ENCODE measurements at regions not wholly inside any gene's neighbourhood (a gene's known extent, or its start where the extent isn't known, plus 50 kb on each side); places are given as distances from the start of the nearest gene placed in this dataset.
A peak's percentile ranks its signal among the peaks of the same experiment; 100 is the strongest.

DNA sequence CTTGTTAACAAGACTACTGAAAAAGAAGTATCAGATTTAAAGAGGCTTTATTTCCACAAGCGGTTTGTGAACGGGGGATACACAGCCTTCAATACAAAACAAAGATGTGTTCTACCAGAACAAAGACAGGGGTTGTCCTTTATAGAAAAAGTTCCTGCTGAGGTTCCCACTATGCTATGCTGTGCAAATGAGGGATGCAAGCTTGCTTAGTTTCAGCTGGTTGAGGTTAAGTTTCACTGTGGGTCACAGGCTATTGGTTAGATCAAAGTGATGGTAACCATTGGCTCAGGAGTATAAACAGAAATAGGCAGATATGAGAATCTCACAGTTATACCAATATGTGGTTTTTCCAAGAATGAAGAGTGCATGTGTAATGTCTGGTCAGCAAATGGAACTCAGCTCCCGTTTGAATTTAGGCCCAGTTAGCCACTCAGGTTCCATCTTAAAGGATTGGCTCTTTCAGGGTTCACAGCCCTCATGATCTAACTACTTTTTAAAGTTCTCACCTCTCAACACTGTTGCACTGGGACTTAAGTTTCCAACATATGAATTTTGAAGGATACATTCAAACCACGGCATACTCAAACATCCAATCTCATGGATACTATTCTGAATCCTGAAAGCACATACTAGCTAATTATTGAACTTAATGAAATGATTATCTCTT is 215.4 kb upstream of the DCN start:
- DNase-seq (ENCODE audit: low read depth in 2 of 2), result no peak

DNA sequence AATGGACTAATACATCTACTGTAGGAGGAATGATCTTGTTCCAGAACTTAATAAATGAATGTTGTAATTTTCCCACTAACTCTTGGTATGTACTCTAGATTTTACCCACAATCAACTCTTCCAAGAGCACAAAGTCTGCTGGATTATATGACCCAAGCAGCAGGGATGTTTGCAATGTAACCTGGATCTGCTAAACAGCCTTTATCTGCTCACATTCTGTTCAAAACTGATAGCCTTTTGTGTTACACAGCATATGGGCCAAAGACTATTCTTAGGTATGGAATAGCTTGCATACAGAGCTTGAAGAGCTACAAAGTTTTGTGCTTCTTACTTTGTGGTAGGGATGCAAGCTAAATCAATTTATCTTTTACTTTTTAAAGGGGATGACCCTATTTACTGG is 213.7 kb upstream of the DCN start:
- DNase-seq (ENCODE audit: low read depth in 2 of 2), result no peak

DNA sequence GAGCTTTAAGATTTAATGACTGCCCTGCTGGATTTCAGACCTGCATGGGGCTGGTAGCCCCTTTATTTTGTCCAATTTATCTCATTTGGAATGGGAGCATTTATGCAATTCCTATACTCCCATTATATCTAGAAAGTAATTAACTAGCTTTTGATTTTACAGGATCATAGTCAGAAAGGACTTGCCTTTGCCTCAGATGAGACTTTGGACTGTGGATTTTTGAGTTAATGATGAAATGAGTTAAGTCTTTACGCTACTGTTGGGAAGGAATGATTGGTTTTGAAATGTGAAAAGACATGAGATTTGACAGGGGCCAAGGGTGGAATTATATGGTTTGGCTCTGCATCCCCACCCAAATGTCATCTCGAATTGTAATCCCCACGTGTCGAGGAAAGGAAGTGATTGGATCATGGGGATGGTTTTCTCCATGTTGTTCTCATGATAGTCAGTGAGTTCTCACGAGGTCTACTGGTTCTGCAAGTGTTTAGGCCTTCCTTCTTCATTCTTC is 213.1 kb upstream of the DCN start:
- DNase-seq (ENCODE audit: low read depth in 2 of 2), result no peak

DNA sequence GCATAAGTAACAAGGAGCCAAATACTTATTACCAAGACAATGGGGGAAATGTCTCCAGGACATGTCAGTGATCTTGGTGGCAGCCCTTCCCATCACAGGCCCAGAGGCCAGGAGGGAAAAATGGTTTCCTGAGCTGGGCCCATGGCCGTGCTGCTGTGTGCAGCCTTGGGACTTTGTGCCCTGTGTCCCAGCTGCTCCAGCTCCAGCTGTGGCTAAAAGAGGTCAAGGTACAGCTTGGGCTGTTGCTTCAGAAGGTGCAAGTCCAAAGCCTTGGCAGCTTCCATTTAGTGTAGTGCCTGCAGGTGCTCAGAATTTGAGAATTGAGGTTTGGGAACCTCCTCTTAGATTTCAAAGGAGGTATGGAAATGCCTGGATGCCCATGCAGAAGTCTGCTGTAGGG is 212.3 kb upstream of the DCN start:
- no peak for DNase-seq (ENCODE audit: low read depth in 2 of 2)

DNA sequence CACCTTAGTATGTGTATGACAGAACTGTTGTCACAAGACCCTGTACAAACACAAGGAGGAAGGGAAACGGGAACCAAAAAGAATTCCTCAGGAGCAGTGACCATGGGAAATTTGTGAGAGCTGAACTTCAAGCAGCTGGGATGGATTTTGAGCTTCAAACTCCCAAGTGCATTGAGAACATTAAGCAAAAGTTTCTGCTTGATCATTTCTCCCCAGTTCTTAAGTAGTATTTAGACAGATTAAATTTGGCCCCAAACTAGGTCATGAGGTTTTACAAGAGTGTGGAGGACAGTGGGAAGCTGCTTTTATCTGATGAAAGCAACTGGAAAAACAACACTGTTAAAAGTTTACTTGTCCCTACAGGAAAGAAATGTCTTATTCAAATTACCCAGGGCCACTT is 206.0 kb upstream of the DCN start:
- DNase-seq (ENCODE audit: low read depth in 2 of 2), result no peak

DNA sequence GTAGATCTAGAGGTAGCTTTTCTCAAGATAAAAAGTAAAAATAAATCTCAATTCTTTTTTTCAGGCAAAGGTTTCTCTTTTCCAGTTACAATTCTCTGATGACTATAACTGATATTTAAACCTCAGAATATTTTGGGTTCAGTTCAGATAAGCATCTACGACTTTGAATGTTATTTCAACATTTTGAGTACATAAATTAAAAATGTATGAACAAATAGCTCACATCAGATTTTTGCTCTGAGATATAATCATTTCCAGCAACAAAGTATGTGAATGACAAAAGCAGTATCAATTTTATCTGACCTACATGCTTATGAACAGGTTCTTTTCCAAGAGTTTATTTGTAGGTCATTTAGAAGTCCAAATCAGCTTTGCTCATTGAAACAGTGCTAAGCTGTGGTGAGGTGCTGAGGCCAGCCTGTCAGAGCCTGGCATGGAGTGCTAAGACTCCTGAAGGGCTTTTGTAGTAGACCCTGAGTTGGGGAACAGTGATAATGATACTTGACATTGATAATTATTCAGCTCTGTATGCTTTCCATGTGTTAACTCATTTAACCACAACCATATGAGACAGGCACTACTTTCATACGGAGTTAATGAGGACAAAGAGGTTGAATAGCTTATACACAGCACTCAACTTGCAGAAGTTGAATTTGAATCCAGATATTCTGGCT is 205.0 kb upstream of the DCN start:
- no peak for DNase-seq (ENCODE audit: low read depth in 2 of 2)

DNA sequence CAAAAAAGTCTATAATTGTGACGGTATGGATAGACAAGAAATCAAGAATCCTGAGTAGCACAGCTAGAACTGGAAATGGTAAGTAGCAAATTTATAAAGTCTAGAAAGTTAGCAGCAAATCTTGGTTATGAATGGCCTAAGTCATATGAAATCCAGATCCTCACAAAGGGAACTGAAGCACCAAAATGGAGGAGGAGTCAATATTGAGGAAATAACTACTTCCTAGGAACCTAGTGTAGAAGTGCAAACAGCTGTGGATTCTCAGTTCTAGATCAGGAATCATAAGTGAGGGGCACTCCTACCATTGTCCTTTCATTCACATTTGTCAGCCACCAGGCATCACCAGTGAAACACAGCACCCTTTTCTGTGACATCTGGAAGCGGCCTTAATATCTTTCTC is 202.2 kb upstream of the DCN start:
- DNase-seq (ENCODE audit: low read depth in 2 of 2), result no peak

DNA sequence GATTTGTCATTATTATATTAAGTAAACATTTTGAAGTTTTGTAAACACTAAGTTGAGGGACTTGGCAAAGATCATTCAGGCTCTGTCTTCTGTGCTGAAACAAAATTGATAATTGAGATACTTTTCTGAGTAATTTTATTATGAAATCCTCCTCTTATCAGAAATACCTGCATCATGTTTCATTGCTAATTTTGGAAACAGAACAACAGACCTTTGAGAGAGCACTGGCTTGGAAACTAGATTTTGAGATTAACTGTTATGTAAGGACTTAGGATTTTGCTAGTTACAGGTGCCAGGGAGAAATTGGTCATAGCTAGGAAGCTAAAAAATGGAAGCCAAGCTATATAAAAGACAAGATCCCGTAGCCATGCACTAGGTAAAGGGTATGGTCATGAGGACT is 201.7 kb upstream of the DCN start:
- no peak for DNase-seq (ENCODE audit: low read depth in 2 of 2)

DNA sequence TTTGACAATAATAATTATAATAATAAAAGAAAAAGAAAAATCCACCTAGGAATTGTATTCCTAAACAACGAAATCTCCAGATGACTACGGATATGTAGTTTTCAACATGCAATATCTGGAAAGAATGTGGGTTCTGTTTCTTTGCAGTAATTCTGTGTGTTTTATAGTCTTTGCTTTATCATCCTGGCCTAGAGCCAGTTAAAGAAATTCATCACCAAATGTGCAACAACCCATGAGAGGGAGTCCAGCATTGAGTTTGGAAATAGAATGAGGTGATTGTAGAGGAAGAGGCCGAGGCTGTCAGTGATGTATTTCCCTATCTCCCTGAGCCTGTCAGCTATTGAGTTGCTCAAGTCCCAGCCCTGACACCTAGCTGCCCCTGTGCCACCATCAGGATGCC is 200.5 kb upstream of the DCN start:
- peak; percentile 33 for DNase-seq (ENCODE audit: low read depth in 2 of 2)

DNA sequence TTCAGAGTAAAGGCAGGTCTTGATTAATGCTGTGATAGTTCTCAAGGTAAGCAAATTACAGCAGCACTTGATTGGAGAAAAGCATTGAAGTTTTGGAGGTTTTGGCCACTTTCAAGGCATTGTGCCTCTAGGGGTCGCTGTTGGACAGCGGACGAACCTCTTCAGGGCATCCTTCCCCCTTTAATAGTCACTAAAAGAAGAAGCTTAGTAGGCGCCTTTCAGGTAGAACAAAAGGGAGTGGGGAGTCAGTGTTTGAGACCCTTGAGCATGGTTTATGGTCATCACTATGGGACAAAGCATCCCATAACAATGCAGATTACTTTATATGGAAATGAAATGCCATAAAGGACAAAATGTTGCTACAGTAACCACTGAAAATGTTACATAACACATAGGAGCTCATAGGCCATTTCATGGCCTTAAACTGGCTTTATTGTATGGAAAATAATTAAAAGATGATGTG is 199.5 kb upstream of the DCN start:
- peak; percentile 57 to 61 for DNase-seq (ENCODE audit: low read depth in 2 of 2)

DNA sequence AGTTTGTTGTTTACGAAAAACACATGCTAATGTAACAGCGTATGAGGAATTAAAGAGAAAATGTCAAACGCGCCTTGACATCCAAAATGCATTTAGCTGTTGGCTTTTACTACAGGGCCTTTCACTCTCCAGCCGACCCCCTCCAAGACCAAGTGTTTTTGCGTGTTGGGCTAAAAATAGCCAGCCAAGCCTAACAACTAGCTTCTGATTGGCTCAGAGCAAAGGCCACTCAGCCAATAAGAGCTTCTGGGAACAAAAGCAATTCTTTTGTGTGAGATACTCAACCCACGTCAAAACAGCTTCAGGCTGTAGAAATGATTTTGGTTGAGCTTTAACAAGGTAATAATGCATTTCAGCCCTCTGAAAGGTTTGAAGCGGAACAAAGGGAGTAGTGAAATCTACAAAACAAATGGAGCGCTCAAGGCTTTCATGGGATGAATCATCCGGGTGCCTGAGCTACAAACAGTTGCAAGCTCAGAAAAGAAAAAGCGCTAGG is 198.7 kb upstream of the DCN start:
- DNase-seq (ENCODE audit: low read depth in 2 of 2), result peak; percentile 74 to 78

DNA sequence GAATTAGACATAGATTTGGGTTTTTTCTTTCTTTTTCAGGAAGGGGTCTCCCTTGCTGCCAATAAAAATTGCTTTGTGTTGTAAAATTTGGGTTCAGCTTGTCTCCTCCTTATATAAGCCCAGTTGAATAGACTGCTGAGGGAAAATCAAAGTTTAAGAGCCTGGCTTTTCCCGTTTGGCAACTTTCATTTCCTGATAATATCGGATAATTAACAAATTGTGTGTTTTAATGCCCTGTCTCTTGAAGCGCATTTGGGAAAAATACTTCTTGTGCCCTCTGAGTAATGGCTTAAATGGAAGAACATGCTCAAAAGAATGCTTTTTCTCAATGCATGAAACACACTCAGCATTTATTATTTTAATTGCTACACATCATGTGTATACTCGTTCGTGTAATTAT is 198.0 kb upstream of the DCN start:
- DNase-seq (ENCODE audit: low read depth in 2 of 2), result no peak

DNA sequence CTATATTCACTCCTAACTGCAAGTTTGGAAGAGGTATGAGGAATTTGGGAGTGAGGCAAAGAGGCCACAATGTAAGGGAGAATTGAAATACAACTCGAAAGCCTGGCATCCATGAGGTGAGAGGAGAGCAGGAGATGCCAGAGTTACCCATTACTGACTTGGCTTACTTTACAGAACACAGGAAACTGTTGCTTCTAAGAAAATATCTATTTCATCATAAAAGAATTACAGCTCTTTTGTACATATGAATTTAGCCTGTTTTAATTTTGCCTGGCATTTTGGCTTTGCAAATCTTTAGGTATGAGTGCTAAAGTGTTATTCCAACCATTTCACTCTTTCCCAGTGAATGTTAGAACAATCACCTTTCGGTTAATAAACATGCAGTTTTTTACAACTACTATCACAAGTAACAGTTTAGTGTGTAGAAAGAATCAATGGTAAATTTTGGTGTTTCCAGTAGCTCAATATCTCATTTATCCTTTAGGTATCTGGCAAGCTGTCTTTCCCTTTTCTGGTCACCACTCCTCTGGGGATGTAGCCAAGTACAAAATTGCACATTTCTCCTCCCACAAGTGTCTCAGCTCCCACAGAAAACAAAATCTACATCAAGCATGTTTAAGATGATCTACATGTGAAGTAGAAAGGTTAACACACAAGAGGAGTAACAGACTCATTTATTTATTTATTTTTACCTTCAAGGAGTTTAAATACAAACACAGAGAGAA is 196.6 kb upstream of the DCN start:
- no peak for DNase-seq (ENCODE audit: low read depth in 2 of 2)

DNA sequence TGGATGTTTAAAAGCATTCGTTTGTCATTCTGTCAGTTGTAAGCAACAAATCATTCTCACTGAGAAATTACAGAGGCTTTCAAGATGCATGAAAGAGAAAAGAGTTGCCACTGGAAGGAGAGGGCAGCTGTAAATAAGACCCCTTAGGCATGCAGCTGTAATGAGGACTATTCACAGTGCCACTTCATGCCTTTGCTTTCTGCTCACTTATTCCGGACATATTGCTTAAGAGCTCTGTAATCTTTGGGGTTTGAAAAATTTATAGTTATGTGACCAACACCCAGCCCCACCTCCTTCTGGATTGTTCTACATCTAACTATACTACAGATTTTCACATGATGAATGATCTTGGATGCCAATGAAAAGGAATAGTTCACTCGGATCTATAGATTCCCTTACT is 194.8 kb upstream of the DCN start:
- DNase-seq (ENCODE audit: low read depth in 2 of 2), result no peak

DNA sequence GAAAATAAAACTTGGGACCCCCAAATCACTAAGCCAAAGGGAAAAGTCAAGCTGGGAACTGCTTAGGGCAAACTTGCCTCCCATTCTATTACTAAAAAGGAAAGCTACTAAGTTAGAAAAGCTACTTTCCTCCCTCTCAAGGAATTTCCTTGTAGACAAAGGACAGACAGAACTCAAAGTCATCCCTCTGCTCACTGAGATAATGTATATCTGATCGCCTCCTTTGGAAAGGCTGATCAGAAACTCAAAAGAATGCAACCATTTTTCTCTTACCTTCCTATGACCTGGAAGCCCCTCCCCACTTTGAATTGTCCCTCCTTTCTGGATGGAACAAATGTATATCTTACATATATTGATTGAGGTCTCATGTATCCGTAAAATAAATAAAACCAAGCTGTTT is 190.5 kb upstream of the DCN start:
- DNase-seq (ENCODE audit: low read depth in 2 of 2), result no peak

DNA sequence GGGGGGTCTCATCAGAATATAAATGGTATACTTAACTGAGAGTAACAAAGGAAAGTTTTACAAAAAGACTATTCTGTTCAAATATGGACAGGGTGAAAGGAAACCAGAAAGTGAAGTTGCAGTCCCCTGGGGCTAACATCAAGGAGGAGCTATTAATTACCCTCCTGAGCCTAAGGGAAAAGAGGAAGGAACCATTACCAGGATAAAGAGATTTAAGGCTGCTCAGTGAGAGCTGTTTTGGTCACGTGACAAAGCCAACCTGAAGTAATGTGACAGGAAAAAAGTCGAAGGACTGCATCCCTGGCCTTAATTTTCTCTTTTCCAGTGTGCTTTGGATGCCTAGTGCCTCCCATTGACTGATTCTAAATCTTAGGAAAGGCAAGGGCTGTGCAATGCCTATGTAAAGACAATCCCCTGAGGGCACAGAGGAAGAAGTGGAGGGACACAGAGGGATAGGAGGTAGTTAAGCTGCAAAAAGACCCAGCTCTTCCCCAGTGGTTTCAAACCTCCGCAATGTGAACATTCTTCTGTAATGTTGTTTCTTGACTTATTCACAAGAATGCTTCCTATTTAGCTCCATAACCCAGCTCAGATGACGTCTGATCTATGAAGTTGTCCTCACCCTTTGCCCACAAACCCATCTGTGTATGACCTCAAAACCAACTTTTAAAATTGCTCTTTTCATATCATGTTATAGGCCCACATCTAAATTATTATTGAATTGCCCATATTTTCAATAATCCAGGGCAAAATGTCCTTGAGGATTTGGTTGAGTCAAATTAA is 187.7 kb upstream of the DCN start:
- no peak for DNase-seq (ENCODE audit: low read depth in 2 of 2)

DNA sequence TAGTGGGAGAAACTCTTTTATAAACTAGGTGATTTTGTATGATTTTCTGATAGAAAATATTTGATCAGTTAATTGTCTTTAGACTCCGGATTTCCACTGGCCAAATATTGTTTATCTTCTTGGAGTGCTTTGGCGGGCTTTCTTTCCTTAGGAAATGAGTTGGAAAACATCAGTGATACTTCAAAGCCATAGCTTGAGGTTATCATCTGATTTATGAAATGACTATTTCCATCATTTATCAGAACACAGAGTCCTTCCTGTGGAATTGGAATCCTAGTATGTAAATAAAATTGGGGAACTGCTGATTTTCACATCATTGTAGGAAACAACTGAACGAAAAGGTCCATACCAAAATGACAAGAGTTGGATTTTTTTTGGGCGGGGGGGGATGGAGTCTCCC is 186.0 kb upstream of the DCN start:
- no peak for DNase-seq (ENCODE audit: low read depth in 2 of 2)

DNA sequence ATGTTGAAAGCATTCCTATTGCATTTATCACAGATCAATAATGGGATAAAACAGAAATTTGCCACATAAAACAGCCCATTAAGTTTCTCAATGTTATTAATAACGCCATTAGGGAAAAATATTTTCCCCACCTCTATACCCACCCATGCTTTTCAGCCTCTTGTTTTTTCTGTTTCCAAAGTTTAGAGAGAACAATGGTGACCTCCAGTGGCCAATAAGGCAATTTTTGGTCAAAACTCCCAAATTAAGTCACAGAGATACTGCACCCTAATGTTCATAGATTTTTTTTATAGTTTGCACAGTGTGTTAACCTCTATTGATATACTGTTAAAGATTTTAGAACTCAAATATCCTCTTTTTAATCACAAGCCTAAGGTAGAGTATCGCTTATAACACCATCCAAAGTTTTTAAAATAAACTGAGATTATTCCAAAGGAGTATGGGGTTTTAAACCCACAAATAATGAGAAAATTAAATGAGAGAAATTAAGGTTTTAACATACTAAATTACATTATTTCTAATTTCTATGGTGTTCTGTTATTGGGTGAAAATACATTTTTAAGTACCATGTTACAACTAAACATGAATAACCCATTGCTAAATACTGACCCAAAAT is 184.7 kb upstream of the DCN start:
- no peak for DNase-seq (ENCODE audit: low read depth in 2 of 2)

DNA sequence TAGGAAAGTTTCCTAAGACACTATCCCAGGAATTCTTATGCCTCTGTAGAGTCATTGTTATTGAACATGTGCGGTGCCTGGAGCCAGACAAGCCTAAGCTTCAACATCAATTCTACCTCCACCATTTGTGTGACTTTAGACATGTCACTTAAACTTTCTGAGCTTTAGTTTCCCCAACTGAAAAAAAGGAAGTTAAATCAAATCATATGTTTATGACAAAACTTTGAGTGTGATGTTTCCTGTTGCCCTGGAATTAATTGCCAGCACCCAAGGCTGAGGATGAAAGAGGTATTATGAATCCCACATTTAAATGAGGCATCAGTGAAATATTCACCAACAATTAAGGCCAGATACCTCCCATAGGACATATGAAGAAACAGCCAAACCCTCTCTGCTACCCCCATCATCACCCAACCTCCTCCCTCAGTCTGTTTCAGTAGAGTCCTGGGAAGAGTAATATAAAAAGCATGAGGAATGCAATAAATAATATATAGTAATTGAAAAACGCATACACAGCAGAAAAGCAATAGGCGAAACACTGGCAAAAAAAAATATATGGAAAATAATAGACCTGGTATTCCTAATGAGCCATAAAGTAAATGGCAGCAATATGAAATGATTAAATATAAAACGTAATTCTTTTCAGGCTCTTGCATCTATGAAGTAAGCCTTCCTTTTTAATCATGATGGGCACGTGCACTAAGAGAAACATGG is 182.0 kb upstream of the DCN start:
- peak; percentile 70 to 81 for DNase-seq (ENCODE audit: low read depth in 2 of 2)

DNA sequence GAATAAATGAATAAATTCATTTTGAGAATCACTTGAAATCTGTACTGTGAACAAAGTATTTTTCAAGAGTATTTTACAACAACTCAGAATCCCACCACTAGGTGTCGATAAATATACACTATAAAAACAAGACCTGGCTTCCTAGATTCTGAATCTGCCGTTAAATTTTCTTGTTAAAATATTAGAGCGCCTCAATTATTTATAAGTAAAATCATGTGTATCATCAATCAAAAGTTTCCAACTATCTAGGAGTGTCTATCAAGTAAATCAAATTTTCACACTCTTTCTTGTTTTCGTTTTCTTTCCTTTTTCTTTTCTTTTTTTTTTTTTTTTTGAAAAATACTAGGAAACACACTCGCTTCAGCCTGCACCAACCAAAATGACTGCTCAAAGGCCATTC is 179.2 kb upstream of the DCN start:
- no peak for DNase-seq (ENCODE audit: low read depth in 2 of 2)

DNA sequence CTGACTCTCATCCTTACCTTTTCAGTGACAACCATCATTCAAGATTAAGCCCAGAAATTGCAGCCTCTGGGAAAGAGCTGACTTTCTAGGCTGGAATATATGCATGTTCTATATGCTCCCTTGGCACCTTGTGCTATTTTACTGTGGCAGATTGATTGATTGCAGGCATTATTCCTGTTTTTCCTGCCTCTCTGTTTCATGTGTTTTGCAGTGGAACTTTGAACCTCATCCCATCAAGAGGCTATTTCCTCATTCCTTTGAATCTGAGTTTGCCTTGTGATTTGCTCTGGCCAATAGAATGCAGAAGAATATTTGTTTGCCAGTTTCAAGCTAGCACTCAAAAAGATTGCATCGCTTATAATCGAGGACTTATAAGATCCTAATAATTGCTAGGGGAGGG is 174.8 kb upstream of the DCN start:
- no peak for DNase-seq (ENCODE audit: low read depth in 2 of 2)
